ENCODE measurements at regions not wholly inside any gene's neighbourhood (a gene's known extent, or its start where the extent isn't known, plus 50 kb on each side); places are given as distances from the start of the nearest gene placed in this dataset.
"Not testable (repeated sequence)": the region's sequence is repeated elsewhere in the genome, so short reads cannot be mapped to it uniquely, and the experiment has no call there.

DNA sequence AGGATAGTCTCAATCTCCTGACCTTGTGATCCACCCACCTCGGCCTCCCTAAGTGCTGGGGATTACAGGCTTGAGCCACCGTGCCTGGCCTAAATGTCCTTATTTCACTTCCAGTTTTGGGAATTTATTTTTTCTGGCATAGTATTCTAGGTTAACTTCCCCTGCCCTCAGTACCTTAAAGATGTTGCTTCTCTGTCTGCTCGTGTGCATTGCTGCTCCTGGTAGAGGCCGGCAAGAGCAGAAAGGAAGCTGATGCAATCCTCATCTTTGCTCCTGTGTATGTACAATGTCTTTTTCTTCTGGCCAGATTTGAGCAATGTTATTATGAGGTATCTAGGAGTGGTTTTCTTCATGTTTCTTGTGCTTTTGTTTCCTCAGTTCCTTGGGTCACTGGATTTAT is 152.9 kb upstream of the NBPF11 start:
- H3K36me3 ChIP-seq (ENCODE audit: control insufficient read depth in 2 of 2, insufficient read depth in 2 of 2, low read length in 1 of 2); CTCF ChIA-PET; H3K4me1 ChIP-seq (ENCODE audit: control insufficient read depth, insufficient read depth, low read length); intact Hi-C loops (cut with micrococcal nuclease; ENCODE audit: unreplicated experiment); H3K9ac ChIP-seq (ENCODE audit: control insufficient read depth, insufficient read depth, low read length); H3K27me3 ChIP-seq (replicated peaks in 1 of 2; ENCODE audit: control insufficient read depth in 2 of 2, insufficient read depth in 2 of 2, low read length in 1 of 2); RAD21 ChIA-PET (ENCODE audit: unreplicated experiment); H2AFZ ChIP-seq (ENCODE audit: control insufficient read depth, low read depth, low read length); H3K4me3 ChIP-seq; ATAC-seq; FAIRE-seq; H3K4me2 ChIP-seq (ENCODE audit: control insufficient read depth, insufficient read depth); SMC1A ChIA-PET (ENCODE audit: uncharacterized antibody, unreplicated experiment); H3K79me2 ChIP-seq (ENCODE audit: control insufficient read depth, insufficient read depth, low read length); POLR2A ChIA-PET; DNase-seq (ENCODE audit: low read depth, low spot score); BruUV-seq (replicated peaks); H3K9me3 ChIP-seq (replicated peaks; ENCODE audit: control insufficient read depth, insufficient read depth, low read length); H3K27ac ChIP-seq (ENCODE audit: control insufficient read depth, insufficient read depth); H4K20me1 ChIP-seq (ENCODE audit: control insufficient read depth, insufficient read depth): not testable (repeated sequence)
- in situ Hi-C loops (cut with MboI): loop anchor here (10.0 kb wide), 1 partner anchor 140 kb away; no protein-coding TSS in a partner anchor
- WGBS (ENCODE audit: insufficient coverage, insufficient replicate concordance, low lambda C conversion rate, missing lambda C conversion rate): 45% methylated on average over 4 of the region's 4 CpGs

- intact Hi-C loops (cut with micrococcal nuclease; ENCODE audit: unreplicated experiment); BruUV-seq (replicated peaks); RAD21 ChIA-PET (ENCODE audit: unreplicated experiment); H3K4me1 ChIP-seq (ENCODE audit: control insufficient read depth, insufficient read depth, low read length); DNase-seq (ENCODE audit: low read depth, low spot score); H3K36me3 ChIP-seq (ENCODE audit: control insufficient read depth in 2 of 2, insufficient read depth in 2 of 2, low read length in 1 of 2); H3K79me2 ChIP-seq (ENCODE audit: control insufficient read depth, insufficient read depth, low read length); H3K27me3 ChIP-seq (replicated peaks in 1 of 2; ENCODE audit: control insufficient read depth in 2 of 2, insufficient read depth in 2 of 2, low read length in 1 of 2); H3K9ac ChIP-seq (ENCODE audit: control insufficient read depth, insufficient read depth, low read length); H4K20me1 ChIP-seq (ENCODE audit: control insufficient read depth, insufficient read depth); H3K9me3 ChIP-seq (replicated peaks; ENCODE audit: control insufficient read depth, insufficient read depth, low read length); H3K27ac ChIP-seq (ENCODE audit: control insufficient read depth, insufficient read depth); SMC1A ChIA-PET (ENCODE audit: uncharacterized antibody, unreplicated experiment); POLR2A ChIA-PET; CTCF ChIA-PET: not testable (repeated sequence)
- H3K4me3 ChIP-seq: peak overlapping the region; percentile 57; the same call in 1 of the 2 replicates
- peak overlapping the region; percentile 40; the same call in 1 of the 2 replicates for H3K4me2 ChIP-seq (ENCODE audit: control insufficient read depth, insufficient read depth)
- in situ Hi-C loops (cut with MboI): loop anchor here (10.0 kb wide), 1 partner anchor 138 kb away; no protein-coding TSS in a partner anchor
- TF ChIP-seq MEF2B (IDR thresholded peaks at IDR 0.05; ENCODE audit: partially characterized antibody, poor library complexity, severe bottlenecking): peak; percentile 16
- ATAC-seq (peak; percentile 93), FAIRE-seq (peak; percentile 81)
- WGBS (ENCODE audit: insufficient coverage, insufficient replicate concordance, low lambda C conversion rate, missing lambda C conversion rate): 7% methylated on average over 3 of the region's 52 CpGs
- peak overlapping the region; percentile 45 for H2AFZ ChIP-seq (ENCODE audit: control insufficient read depth, low read depth, low read length)
Observed at GRCh38 chr1:148302586-148303364, 150.7 kb upstream of the NBPF11 start.

DNA sequence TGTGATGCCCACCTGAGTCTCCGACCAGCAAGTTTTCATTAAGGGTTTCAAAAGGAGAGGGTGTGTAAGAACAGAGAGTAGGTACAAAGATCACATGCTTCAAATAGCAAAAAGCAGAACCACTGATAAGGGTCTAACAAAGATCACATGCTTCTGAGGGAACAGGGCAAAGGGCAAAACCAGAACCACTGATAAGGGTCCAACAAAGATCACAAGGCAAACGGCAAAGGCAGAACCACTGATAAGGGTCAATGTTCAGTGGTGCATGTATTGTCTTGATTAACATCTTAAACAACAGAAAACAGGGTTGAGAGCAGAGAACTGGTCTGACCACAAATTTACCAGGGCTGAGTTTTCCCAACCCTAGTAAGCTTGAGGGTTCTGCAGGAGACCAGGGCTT is 145.8 kb upstream of the NBPF11 start:
- RAD21 ChIA-PET (ENCODE audit: unreplicated experiment); H4K20me1 ChIP-seq (ENCODE audit: control insufficient read depth, insufficient read depth); H3K4me2 ChIP-seq (ENCODE audit: control insufficient read depth, insufficient read depth); FAIRE-seq; DNase-seq (ENCODE audit: low read depth, low spot score); H3K4me3 ChIP-seq; H3K9ac ChIP-seq (ENCODE audit: control insufficient read depth, insufficient read depth, low read length); H3K79me2 ChIP-seq (ENCODE audit: control insufficient read depth, insufficient read depth, low read length); CTCF ChIA-PET; SMC1A ChIA-PET (ENCODE audit: uncharacterized antibody, unreplicated experiment); intact Hi-C loops (cut with micrococcal nuclease; ENCODE audit: unreplicated experiment); H3K27me3 ChIP-seq (replicated peaks in 1 of 2; ENCODE audit: control insufficient read depth in 2 of 2, insufficient read depth in 2 of 2, low read length in 1 of 2); H3K36me3 ChIP-seq (ENCODE audit: control insufficient read depth in 2 of 2, insufficient read depth in 2 of 2, low read length in 1 of 2); in situ Hi-C loops (cut with MboI); H3K9me3 ChIP-seq (replicated peaks; ENCODE audit: control insufficient read depth, insufficient read depth, low read length); ATAC-seq; H2AFZ ChIP-seq (ENCODE audit: control insufficient read depth, low read depth, low read length); POLR2A ChIA-PET; H3K4me1 ChIP-seq (ENCODE audit: control insufficient read depth, insufficient read depth, low read length); H3K27ac ChIP-seq (ENCODE audit: control insufficient read depth, insufficient read depth); BruUV-seq (replicated peaks): not testable (repeated sequence)
- WGBS (ENCODE audit: insufficient coverage, insufficient replicate concordance, low lambda C conversion rate, missing lambda C conversion rate): 39% methylated on average over 2 of the region's 2 CpGs
